Parathyroid adenoma (tissue), 2 donors: ENCODE measurements at regions not wholly inside any gene's neighbourhood (a gene's known extent, or its start where the extent isn't known, plus 50 kb on each side); places are given as distances from the start of the nearest gene placed in this dataset.

Experiments
- H2AFZ ChIP-seq: fragments of 300-600 bp; sonication (generic); one replicate; pipeline ENCODE4 v1.7.0; 2017; ENCODE audit warnings: antibody characterized with exemption, mild to moderate bottlenecking
- H3K27ac ChIP-seq: fragments of 300-600 bp; sonication (generic); one replicate; pipeline ENCODE4 v1.7.0; 2017
- H3K27me3 ChIP-seq: fragments of 300-600 bp; sonication (generic); one replicate; pipeline ENCODE4 v1.7.0; 2017; ENCODE audit warnings: low read length; ENCODE audit not compliant: control insufficient read depth, insufficient read depth
- H3K36me3 ChIP-seq: fragments of 300-600 bp; sonication (generic); one replicate; pipeline ENCODE4 v1.7.0; 2017; ENCODE audit warnings: low read length; ENCODE audit not compliant: control insufficient read depth, insufficient read depth
- H3K4me1 ChIP-seq: fragments of 300-600 bp; sonication (generic); one replicate; pipeline ENCODE4 v1.7.0; 2017; ENCODE audit warnings: control low read depth
- H3K4me2 ChIP-seq: fragments of 300-600 bp; sonication (generic); one replicate; pipeline ENCODE4 v1.7.0; 2017; ENCODE audit warnings: low read length
- H3K4me3 ChIP-seq: fragments of 300-600 bp; sonication (generic); one replicate; pipeline ENCODE4 v1.7.0; 2017; ENCODE audit warnings: low read depth, low read length
- H3K79me2 ChIP-seq: fragments of 300-600 bp; sonication (generic); one replicate; pipeline ENCODE4 v1.7.0; 2017; ENCODE audit warnings: control low read depth
- H3K9ac ChIP-seq: fragments of 300-600 bp; sonication (generic); one replicate; pipeline ENCODE4 v1.7.0; 2017; ENCODE audit warnings: mild to moderate bottlenecking
- H3K9me3 ChIP-seq: fragments of 300-600 bp; sonication (generic); one replicate; pipeline ENCODE4 v1.7.0; 2017; ENCODE audit warnings: low read length; ENCODE audit not compliant: control insufficient read depth
- TF ChIP-seq, protein P1 (sequence below): fragments of 300-600 bp; sonication (generic); IDR thresholded peaks from one replicate; pipeline ENCODE4 v1.7.0; 2017; ENCODE audit warnings: antibody characterized with exemption, mild to moderate bottlenecking
- donor health status: primary hyperparathyroidism.

DNA sequence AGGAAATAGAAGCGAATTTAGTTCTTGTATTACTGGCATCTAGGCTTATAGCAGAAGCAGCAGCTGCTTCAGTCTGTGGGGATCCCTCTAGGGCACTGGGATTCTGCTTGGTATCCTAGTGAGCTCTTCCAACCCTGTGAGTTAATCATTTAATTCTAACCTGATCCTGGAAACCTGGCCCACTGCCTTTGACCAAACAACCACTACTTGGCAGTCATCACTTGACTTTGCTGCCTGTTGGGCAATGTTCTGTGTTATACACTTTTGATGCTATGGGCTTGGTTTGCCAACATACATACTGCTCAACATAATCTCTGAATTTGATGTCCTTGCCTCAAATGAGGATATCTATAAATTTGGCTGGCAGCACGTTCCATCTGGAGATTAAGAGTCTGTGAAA, 813.4 kb downstream of the ANKRD7 start:
- TF ChIP-seq, protein P1, sequence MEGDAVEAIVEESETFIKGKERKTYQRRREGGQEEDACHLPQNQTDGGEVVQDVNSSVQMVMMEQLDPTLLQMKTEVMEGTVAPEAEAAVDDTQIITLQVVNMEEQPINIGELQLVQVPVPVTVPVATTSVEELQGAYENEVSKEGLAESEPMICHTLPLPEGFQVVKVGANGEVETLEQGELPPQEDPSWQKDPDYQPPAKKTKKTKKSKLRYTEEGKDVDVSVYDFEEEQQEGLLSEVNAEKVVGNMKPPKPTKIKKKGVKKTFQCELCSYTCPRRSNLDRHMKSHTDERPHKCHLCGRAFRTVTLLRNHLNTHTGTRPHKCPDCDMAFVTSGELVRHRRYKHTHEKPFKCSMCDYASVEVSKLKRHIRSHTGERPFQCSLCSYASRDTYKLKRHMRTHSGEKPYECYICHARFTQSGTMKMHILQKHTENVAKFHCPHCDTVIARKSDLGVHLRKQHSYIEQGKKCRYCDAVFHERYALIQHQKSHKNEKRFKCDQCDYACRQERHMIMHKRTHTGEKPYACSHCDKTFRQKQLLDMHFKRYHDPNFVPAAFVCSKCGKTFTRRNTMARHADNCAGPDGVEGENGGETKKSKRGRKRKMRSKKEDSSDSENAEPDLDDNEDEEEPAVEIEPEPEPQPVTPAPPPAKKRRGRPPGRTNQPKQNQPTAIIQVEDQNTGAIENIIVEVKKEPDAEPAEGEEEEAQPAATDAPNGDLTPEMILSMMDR: no peak
- no peaks in the 10 kb centered on the region for H3K4me1 ChIP-seq
- no peaks in the 10 kb centered on the region for H3K27me3 ChIP-seq
- no peaks in the 10 kb centered on the region for H3K79me2 ChIP-seq
- no peak overlapping the region for H3K27ac ChIP-seq
- no peak overlapping the region for H3K4me3 ChIP-seq
- no peak overlapping the region for H3K4me2 ChIP-seq
- H3K9me3 ChIP-seq: no peaks in the 10 kb centered on the region
- no peak overlapping the region for H3K9ac ChIP-seq
- H3K36me3 ChIP-seq: no peaks in the 10 kb centered on the region
- H2AFZ ChIP-seq: no peak overlapping the region

DNA sequence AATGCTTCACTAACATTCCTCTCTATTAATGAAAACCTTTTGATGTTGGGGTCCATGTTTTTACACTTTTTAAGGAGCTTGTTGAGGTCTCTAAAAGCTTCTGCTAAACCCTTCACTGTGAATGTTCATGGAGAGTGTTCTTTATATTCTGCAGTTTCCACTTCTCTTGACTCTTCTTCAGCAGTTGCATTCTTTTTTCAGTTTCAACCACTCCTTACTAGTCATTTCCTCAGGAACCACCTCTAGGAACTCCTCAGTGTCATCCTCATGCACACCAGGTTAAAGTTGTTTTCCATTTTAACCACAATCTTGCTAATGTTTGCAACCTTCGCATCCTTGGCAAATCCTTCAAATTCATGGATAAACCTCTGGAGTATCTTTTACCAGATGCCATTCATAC, 821.6 kb downstream of the ANKRD7 start:
- H3K27me3 ChIP-seq: no peaks in the 10 kb centered on the region
- H2AFZ ChIP-seq: no peak overlapping the region
- H3K9ac ChIP-seq: no peak overlapping the region
- H3K4me1 ChIP-seq: no peaks in the 10 kb centered on the region
- H3K27ac ChIP-seq: no peak overlapping the region
- no peak overlapping the region for H3K4me2 ChIP-seq
- TF ChIP-seq, protein P1: no peak
- H3K9me3 ChIP-seq: no peaks in the 10 kb centered on the region
- no peaks in the 10 kb centered on the region for H3K36me3 ChIP-seq
- H3K79me2 ChIP-seq: no peaks in the 10 kb centered on the region
- no peak overlapping the region for H3K4me3 ChIP-seq

DNA sequence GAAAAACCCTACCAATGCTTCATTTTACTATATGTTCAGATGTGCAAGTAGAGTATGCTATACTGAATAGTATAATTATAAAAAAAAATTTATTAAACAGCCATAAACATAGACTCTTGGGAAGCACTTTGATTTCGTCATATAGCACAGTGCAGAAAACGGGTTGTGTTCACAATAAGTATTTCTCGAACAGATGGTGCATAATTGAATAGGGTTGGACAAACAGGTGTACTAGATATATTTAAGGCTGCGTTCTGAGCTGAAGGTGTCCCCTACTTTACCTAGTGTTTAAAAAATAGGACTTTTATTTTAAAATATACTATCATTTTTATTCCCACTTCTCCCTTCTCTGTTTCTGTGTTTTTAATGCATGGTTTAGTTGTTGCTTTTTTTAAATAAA, 841.5 kb downstream of the ANKRD7 start:
- Histone ChIP-seq H3K79me2 (no peaks in the 10 kb centered on the region), H3K9me3 (no peaks in the 10 kb centered on the region), H3K4me2 (no peak overlapping the region), H3K9ac (no peak overlapping the region), H3K36me3 (no peaks in the 10 kb centered on the region), H3K4me3 (no peak overlapping the region), H3K27me3 (no peaks in the 10 kb centered on the region), H3K27ac (no peak overlapping the region), H3K4me1 (no peaks in the 10 kb centered on the region), H2AFZ (no peak overlapping the region)
- TF ChIP-seq, protein P1: no peak

DNA sequence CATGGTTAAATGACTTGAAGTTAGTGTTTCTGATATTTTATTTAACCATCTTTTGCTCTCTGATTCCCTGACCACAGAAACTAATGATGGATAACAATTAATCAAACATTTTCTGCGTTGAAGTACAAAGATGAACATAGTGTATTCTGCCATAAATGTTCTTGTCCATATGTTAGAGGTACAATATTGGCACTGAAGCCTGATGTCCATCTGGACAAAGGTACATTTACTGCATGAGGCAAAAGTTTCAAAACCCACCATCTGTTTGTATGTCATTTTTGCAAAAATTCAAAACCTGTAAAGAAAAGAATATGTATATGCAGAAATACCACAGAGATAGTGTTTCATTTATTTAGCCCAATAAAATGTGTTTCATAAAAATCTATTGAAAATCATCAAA, 861.5 kb downstream of the ANKRD7 start:
- Histone ChIP-seq H2AFZ (no peak overlapping the region), H3K79me2 (no peaks in the 10 kb centered on the region), H3K4me3 (no peak overlapping the region), H3K27me3 (no peaks in the 10 kb centered on the region), H3K36me3 (no peaks in the 10 kb centered on the region), H3K9ac (no peak overlapping the region), H3K4me1 (no peaks in the 10 kb centered on the region), H3K27ac (no peak overlapping the region), H3K4me2 (no peak overlapping the region), H3K9me3 (no peaks in the 10 kb centered on the region)
- TF ChIP-seq, protein P1: no peak

DNA sequence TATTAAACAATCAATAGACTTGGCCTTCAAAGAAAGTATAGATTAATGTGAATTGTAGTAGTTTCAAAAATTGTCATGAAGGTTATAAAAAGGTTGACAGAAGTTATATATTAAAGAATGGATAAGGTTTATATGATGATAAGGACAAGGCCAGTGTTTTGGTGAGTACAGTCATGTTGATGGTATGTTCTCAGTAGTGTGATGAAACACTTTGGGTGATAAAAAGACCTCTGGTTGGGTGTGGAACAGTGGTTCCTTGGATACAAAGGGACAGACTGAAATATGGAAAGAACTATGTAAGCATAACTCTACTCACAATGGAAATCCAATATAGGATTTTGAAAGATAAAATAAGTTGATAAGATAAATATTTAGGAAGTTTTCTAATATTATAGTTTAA, 866.3 kb downstream of the ANKRD7 start:
- no peak overlapping the region for H3K27ac ChIP-seq
- TF ChIP-seq, protein P1: no peak
- no peaks in the 10 kb centered on the region for H3K36me3 ChIP-seq
- no peak overlapping the region for H2AFZ ChIP-seq
- no peaks in the 10 kb centered on the region for H3K27me3 ChIP-seq
- no peak overlapping the region for H3K9ac ChIP-seq
- no peaks in the 10 kb centered on the region for H3K9me3 ChIP-seq
- H3K4me2 ChIP-seq: no peak overlapping the region
- H3K79me2 ChIP-seq: no peaks in the 10 kb centered on the region
- H3K4me1 ChIP-seq: no peaks in the 10 kb centered on the region
- no peak overlapping the region for H3K4me3 ChIP-seq
